GM12891 (cell line): ENCODE measurements at regions not wholly inside any gene's neighbourhood (a gene's known extent, or its start where the extent isn't known, plus 50 kb on each side); places are given as distances from the start of the nearest gene placed in this dataset.

Experiments
- POLR2A ChIP-seq: IDR thresholded peaks from 2 replicates; pipeline ENCODE4 v1.6.1; 2011; ENCODE audit warnings: low read depth, low read length, control low read depth
- SPI1 ChIP-seq: IDR thresholded peaks from 2 replicates; pipeline ENCODE4 v1.6.1; 2011; ENCODE audit warnings: low read depth, low read length, control low read depth

DNA sequence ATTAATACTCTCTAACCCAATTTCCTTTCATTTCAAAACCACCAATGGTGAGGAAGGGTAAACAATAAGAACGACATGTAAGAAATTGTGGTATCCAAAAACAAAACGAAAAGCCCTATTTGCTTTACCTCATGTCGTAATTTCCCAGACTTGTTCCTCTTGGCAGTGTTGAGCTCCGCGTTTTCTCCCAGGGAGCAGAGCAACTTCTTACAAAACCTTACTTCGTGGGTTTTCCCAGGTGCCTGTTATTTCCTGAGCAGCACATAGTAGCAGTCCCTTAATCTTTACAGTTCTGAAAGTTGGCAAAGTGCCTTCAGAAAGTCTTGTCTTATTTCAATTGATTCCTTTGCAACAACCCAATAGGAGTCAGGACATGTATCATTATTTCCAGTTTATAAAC lies 207.9 kb upstream of the MARCKS start:
- no peak for TF ChIP-seq POLR2A
- no peak for TF ChIP-seq SPI1
